ENCODE measurements at regions not wholly inside any gene's neighbourhood (a gene's known extent, or its start where the extent isn't known, plus 50 kb on each side); places are given as distances from the start of the nearest gene placed in this dataset.

- TF ChIP-seq TAF1 (IDR thresholded peaks at IDR 0.05; ENCODE audit: low read depth) (no peak), POLR2AphosphoS5 (IDR thresholded peaks at IDR 0.05) (no peak), CTCF (IDR thresholded peaks at IDR 0.05; ENCODE audit: poor library complexity, severe bottlenecking) (no peak)
Observed at GRCh38 chr14:86217523-86217922, 687.6 kb downstream of the FLRT2 start.
